ENCODE measurements at regions not wholly inside any gene's neighbourhood (a gene's known extent, or its start where the extent isn't known, plus 50 kb on each side); places are given as distances from the start of the nearest gene placed in this dataset.
"Not testable (repeated sequence)": the region's sequence is repeated elsewhere in the genome, so short reads cannot be mapped to it uniquely, and the experiment has no call there.

GRCh38 chr3:43796041-43796596 is 105.4 kb downstream of the ABHD5 start:
- no peak for ATAC-seq (ENCODE audit: low read depth)

GRCh38 chr3:43797794-43798193 is 107.1 kb downstream of the ABHD5 start:
- no peak overlapping the region for H3K4me3 Mint-ChIP-seq
- H3K27me3 Mint-ChIP-seq: peaks cover 5% of the 10 kb centered on the region
- peaks cover 2% of the 10 kb centered on the region for H3K9me3 Mint-ChIP-seq
- DNase-seq (ENCODE audit: low spot score in 2 of 2) (no peak), ATAC-seq (ENCODE audit: low read depth) (no peak)
- H3K27ac Mint-ChIP-seq: no peak overlapping the region
- H3K4me1 Mint-ChIP-seq: no peaks in the 10 kb centered on the region
- H3K36me3 Mint-ChIP-seq: no peaks in the 10 kb centered on the region

More at GRCh38 chr3:43796041-43796596, 105.4 kb downstream of the ABHD5 start:
- no peaks in the 10 kb centered on the region for H3K36me3 Mint-ChIP-seq
- peaks cover 2% of the 10 kb centered on the region for H3K9me3 Mint-ChIP-seq
- peaks cover 10% of the 10 kb centered on the region for H3K27me3 Mint-ChIP-seq
- H3K4me1 Mint-ChIP-seq: peaks cover 2% of the 10 kb centered on the region
- DNase-seq (ENCODE audit: low spot score in 2 of 2): no peak
- H3K4me3 Mint-ChIP-seq: no peak overlapping the region
- no peak overlapping the region for H3K27ac Mint-ChIP-seq

GRCh38 chr3:43810797-43811196 is 120.1 kb downstream of the ABHD5 start:
- no peak for DNase-seq (ENCODE audit: low spot score in 2 of 2)
- Mint-ChIP-seq H3K27me3 (peaks cover 15% of the 10 kb centered on the region), H3K9me3 (peaks cover 2% of the 10 kb centered on the region), H3K27ac (no peak overlapping the region), H3K4me1 (no peaks in the 10 kb centered on the region), H3K36me3 (no peaks in the 10 kb centered on the region), H3K4me3 (no peak overlapping the region)
- no peak for ATAC-seq (ENCODE audit: low read depth)

GRCh38 chr3:43814461-43814860 is 123.7 kb downstream of the ABHD5 start:
- H3K4me1 Mint-ChIP-seq: no peaks in the 10 kb centered on the region
- no peak for ATAC-seq (ENCODE audit: low read depth)

GRCh38 chr3:43816372-43816771 is 125.6 kb downstream of the ABHD5 start:
- DNase-seq (ENCODE audit: low spot score in 2 of 2): no peak
- no peak overlapping the region for H3K27ac Mint-ChIP-seq
- H3K9me3 Mint-ChIP-seq: no peaks in the 10 kb centered on the region
- peaks cover 8% of the 10 kb centered on the region for H3K27me3 Mint-ChIP-seq
- no peaks in the 10 kb centered on the region for H3K36me3 Mint-ChIP-seq
- H3K4me3 Mint-ChIP-seq: no peak overlapping the region
- no peak for ATAC-seq (ENCODE audit: low read depth)
- H3K4me1 Mint-ChIP-seq: no peaks in the 10 kb centered on the region

More at GRCh38 chr3:43814461-43814860, 123.7 kb downstream of the ABHD5 start:
- Mint-ChIP-seq H3K9me3 (no peaks in the 10 kb centered on the region), H3K36me3 (no peaks in the 10 kb centered on the region), H3K27ac (no peak overlapping the region), H3K4me3 (no peak overlapping the region), H3K27me3 (peaks cover 4% of the 10 kb centered on the region)
- no peak for DNase-seq (ENCODE audit: low spot score in 2 of 2)

- Mint-ChIP-seq H3K9me3 (no peaks in the 10 kb centered on the region), H3K36me3 (no peaks in the 10 kb centered on the region), H3K27me3 (peaks cover 8% of the 10 kb centered on the region), H3K27ac (no peak overlapping the region), H3K4me1 (no peaks in the 10 kb centered on the region), H3K4me3 (no peak overlapping the region)
- no peak for ATAC-seq (ENCODE audit: low read depth)
- no peak for DNase-seq (ENCODE audit: low spot score in 2 of 2)
Measured at GRCh38 chr3:43817064-43817463, 126.3 kb downstream of the ABHD5 start.

- Mint-ChIP-seq H3K36me3 (no peaks in the 10 kb centered on the region), H3K27me3 (peaks cover 8% of the 10 kb centered on the region), H3K27ac (no peak overlapping the region), H3K9me3 (no peaks in the 10 kb centered on the region), H3K4me3 (no peak overlapping the region), H3K4me1 (no peaks in the 10 kb centered on the region)
- no peak for DNase-seq (ENCODE audit: low spot score in 2 of 2)
- no peak for ATAC-seq (ENCODE audit: low read depth)
Measured at GRCh38 chr3:43817825-43818224, 127.1 kb downstream of the ABHD5 start.

GRCh38 chr3:43818229-43818628 is 127.5 kb downstream of the ABHD5 start:
- ATAC-seq (ENCODE audit: low read depth) (no peak), DNase-seq (ENCODE audit: low spot score in 2 of 2) (no peak)
- Mint-ChIP-seq H3K4me1 (no peaks in the 10 kb centered on the region), H3K27ac (no peak overlapping the region), H3K36me3 (no peaks in the 10 kb centered on the region), H3K27me3 (peaks cover 6% of the 10 kb centered on the region), H3K4me3 (no peak overlapping the region), H3K9me3 (no peaks in the 10 kb centered on the region)

GRCh38 chr3:43838009-43838758 is 147.4 kb downstream of the ABHD5 start:
- DNase-seq (ENCODE audit: low spot score in 2 of 2) (no peak), ATAC-seq (ENCODE audit: low read depth) (no peak)
- Mint-ChIP-seq H3K36me3 (no peaks in the 10 kb centered on the region), H3K27ac (no peak overlapping the region), H3K4me3 (no peak overlapping the region), H3K4me1 (peaks cover 3% of the 10 kb centered on the region), H3K9me3 (peaks cover 7% of the 10 kb centered on the region), H3K27me3 (peaks cover 14% of the 10 kb centered on the region)

- H3K27me3 Mint-ChIP-seq: peaks cover 15% of the 10 kb centered on the region
- H3K36me3 Mint-ChIP-seq: no peaks in the 10 kb centered on the region
- ATAC-seq (ENCODE audit: low read depth) (no peak), DNase-seq (ENCODE audit: low spot score in 2 of 2) (no peak)
- peaks cover 7% of the 10 kb centered on the region for H3K9me3 Mint-ChIP-seq
- H3K4me1 Mint-ChIP-seq: peaks cover 3% of the 10 kb centered on the region
- no peak overlapping the region for H3K27ac Mint-ChIP-seq
- no peak overlapping the region for H3K4me3 Mint-ChIP-seq
Measured at GRCh38 chr3:43838877-43839276, 148.1 kb downstream of the ABHD5 start.

GRCh38 chr3:43843386-43843785 is 152.6 kb downstream of the ABHD5 start:
- no peaks in the 10 kb centered on the region for H3K4me1 Mint-ChIP-seq
- H3K4me3 Mint-ChIP-seq: no peak overlapping the region
- no peak for DNase-seq (ENCODE audit: low spot score in 2 of 2)
- peaks cover 19% of the 10 kb centered on the region for H3K9me3 Mint-ChIP-seq
- no peak for ATAC-seq (ENCODE audit: low read depth)
- no peak overlapping the region for H3K27ac Mint-ChIP-seq
- H3K36me3 Mint-ChIP-seq: no peaks in the 10 kb centered on the region
- H3K27me3 Mint-ChIP-seq: peaks cover 14% of the 10 kb centered on the region

GRCh38 chr3:43844757-43845156 is 154.0 kb downstream of the ABHD5 start:
- ATAC-seq (ENCODE audit: low read depth): no peak
- no peaks in the 10 kb centered on the region for H3K4me1 Mint-ChIP-seq
- H3K4me3 Mint-ChIP-seq: no peak overlapping the region
- peaks cover 21% of the 10 kb centered on the region for H3K9me3 Mint-ChIP-seq
- no peak for DNase-seq (ENCODE audit: low spot score in 2 of 2)
- peaks cover 14% of the 10 kb centered on the region for H3K27me3 Mint-ChIP-seq
- H3K27ac Mint-ChIP-seq: no peak overlapping the region
- no peaks in the 10 kb centered on the region for H3K36me3 Mint-ChIP-seq

- H3K4me1 Mint-ChIP-seq: not testable (repeated sequence)
- peaks cover 24% of the 10 kb centered on the region for H3K9me3 Mint-ChIP-seq
Measured at GRCh38 chr3:43845553-43845952, 154.8 kb downstream of the ABHD5 start.

GRCh38 chr3:43852066-43852465 is 161.3 kb downstream of the ABHD5 start:
- DNase-seq (ENCODE audit: low spot score in 2 of 2) (no peak), ATAC-seq (ENCODE audit: low read depth) (no peak)
- Mint-ChIP-seq H3K4me1 (peaks cover 2% of the 10 kb centered on the region), H3K9me3 (peaks cover 14% of the 10 kb centered on the region), H3K27me3 (peaks cover 17% of the 10 kb centered on the region), H3K36me3 (no peaks in the 10 kb centered on the region), H3K27ac (no peak overlapping the region), H3K4me3 (no peak overlapping the region)

More at GRCh38 chr3:43845553-43845952, 154.8 kb downstream of the ABHD5 start:
- ATAC-seq (ENCODE audit: low read depth); DNase-seq (ENCODE audit: low spot score in 2 of 2); H3K4me3 Mint-ChIP-seq; H3K27ac Mint-ChIP-seq; H3K36me3 Mint-ChIP-seq: not testable (repeated sequence)
- H3K27me3 Mint-ChIP-seq: peaks cover 14% of the 10 kb centered on the region

GRCh38 chr3:43854283-43854682 is 163.5 kb downstream of the ABHD5 start:
- peaks cover 27% of the 10 kb centered on the region for H3K27me3 Mint-ChIP-seq
- peaks cover 2% of the 10 kb centered on the region for H3K4me1 Mint-ChIP-seq
- H3K36me3 Mint-ChIP-seq: no peaks in the 10 kb centered on the region
- no peak overlapping the region for H3K4me3 Mint-ChIP-seq
- H3K9me3 Mint-ChIP-seq: peaks cover 9% of the 10 kb centered on the region
- ATAC-seq (ENCODE audit: low read depth): no peak
- DNase-seq (ENCODE audit: low spot score in 2 of 2): no peak
- H3K27ac Mint-ChIP-seq: no peak overlapping the region

Measured in memory B cell (primary cell).